SU-DHL-6 (cell line): ENCODE measurements at regions not wholly inside any gene's neighbourhood (a gene's known extent, or its start where the extent isn't known, plus 50 kb on each side); places are given as distances from the start of the nearest gene placed in this dataset.
A peak's percentile ranks its signal among the peaks of the same experiment; 100 is the strongest.

Experiments
- H2AFZ ChIP-seq: fragments of 200-600 bp; sonication (generic); 2 replicates; pipeline ENCODE4 v1.6.1; 2014; ENCODE audit warnings: low read depth, mild to moderate bottlenecking, moderate library complexity, mixed read lengths, antibody characterized with exemption, low read length; ENCODE audit not compliant: severe bottlenecking
- H3F3A ChIP-seq: fragments of 200-600 bp; shearing (Covaris generic); 2 replicates; pipeline ENCODE4 v1.6.0; 2016; ENCODE audit warnings: antibody characterized with exemption, mild to moderate bottlenecking; ENCODE audit not compliant: insufficient read depth
- H3K27ac ChIP-seq: fragments of 200-600 bp; sonication (generic); 2 replicates; pipeline ENCODE4 v1.5.1; 2016; ENCODE audit warnings: low read depth, mild to moderate bottlenecking, low read length, moderate library complexity, mixed read lengths
- H3K27me3 ChIP-seq: fragments of 200-600 bp; sonication (generic), shearing (Covaris generic); 2 replicates; pipeline ENCODE4 v1.6.0; 2014; ENCODE audit warnings: mild to moderate bottlenecking, low read length
- H3K36me3 ChIP-seq: fragments of 200-600 bp; sonication (generic); 2 replicates; pipeline ENCODE4 v1.6.1; 2014; ENCODE audit warnings: mild to moderate bottlenecking, low read length, mixed read lengths
- H3K4me2 ChIP-seq: fragments of 300-600, 200-600 bp; shearing (Covaris generic), sonication (generic); 2 replicates; pipeline ENCODE4 v1.6.0; 2014; ENCODE audit warnings: low read length, low read depth, mild to moderate bottlenecking; ENCODE audit not compliant: poor library complexity, severe bottlenecking
- H3K4me3 ChIP-seq: fragments of 200-600 bp; sonication (generic); 2 replicates; pipeline ENCODE4 v1.5.1; 2014; ENCODE audit warnings: antibody characterized with exemption, low read length, mild to moderate bottlenecking, mixed read lengths; ENCODE audit not compliant: insufficient read depth, poor library complexity, severe bottlenecking
- H3K79me2 ChIP-seq: fragments of 200-600 bp; sonication (generic); 2 replicates; pipeline ENCODE4 v1.6.1; 2014; ENCODE audit warnings: mild to moderate bottlenecking, low read length, moderate library complexity; ENCODE audit not compliant: insufficient read depth
- H3K9ac ChIP-seq: fragments of 200-600 bp; sonication (generic); 2 replicates; pipeline ENCODE4 v1.7.0; 2014; ENCODE audit warnings: mild to moderate bottlenecking, low read length
- H3K9me2 ChIP-seq: fragments of 200-600 bp; sonication (generic); replicated peaks from 2 replicates; pipeline ENCODE4 v1.6.1; 2014; ENCODE audit warnings: low read length; ENCODE audit not compliant: insufficient read depth
- H3K9me3 ChIP-seq: fragments of 200-600 bp; sonication (generic); 2 replicates; pipeline ENCODE4 v1.6.1; 2014; ENCODE audit warnings: low read length, mixed read lengths; ENCODE audit not compliant: insufficient read depth
- H4K20me1 ChIP-seq: fragments of 200-600 bp; sonication (generic); 2 replicates; pipeline ENCODE4 v1.6.1; 2014; ENCODE audit warnings: low read depth, mild to moderate bottlenecking, antibody characterized with exemption, low read length, moderate library complexity, mixed read lengths
- CTCF ChIP-seq: fragments of 200-600 bp; sonication (generic); IDR thresholded peaks from one replicate; pipeline ENCODE4 v1.5.1; 2017; ENCODE audit warnings: antibody characterized with exemption, mild to moderate bottlenecking, low read length, moderate library complexity; ENCODE audit not compliant: insufficient read depth, poor library complexity, severe bottlenecking
- EZH2phosphoT487 ChIP-seq: fragments of 200-600 bp; sonication (generic), shearing (Covaris generic); conservative IDR thresholded peaks from 2 replicates; pipeline ENCODE4 v1.6.1; 2018; ENCODE audit warnings: mild to moderate bottlenecking, antibody characterized with exemption, low read length, moderate library complexity, mixed read lengths

GRCh38 chr20:56968376-56969048 lies 297.9 kb downstream of the BMP7 start:
- Histone ChIP-seq H3K9ac (no peak overlapping the region), H3K27me3 (no peaks in the 10 kb centered on the region), H2AFZ (no peak overlapping the region), H4K20me1 (no peaks in the 10 kb centered on the region), H3K27ac (no peak overlapping the region), H3K4me2 (no peak overlapping the region), H3K79me2 (no peaks in the 10 kb centered on the region), H3K36me3 (no peaks in the 10 kb centered on the region), H3K9me3 (no peaks in the 10 kb centered on the region), H3K4me3 (no peak overlapping the region), H3K9me2 (no peaks in the 10 kb centered on the region), H3F3A (no peaks in the 10 kb centered on the region)
- TF ChIP-seq CTCF (no peak), EZH2phosphoT487 (no peak)

- TF ChIP-seq EZH2phosphoT487 (no peak), CTCF (peak; percentile 71)
- Histone ChIP-seq H3K9me3 (no peaks in the 10 kb centered on the region), H3K4me3 (no peak overlapping the region), H3K9ac (no peak overlapping the region), H3K9me2 (no peaks in the 10 kb centered on the region), H3F3A (no peaks in the 10 kb centered on the region), H2AFZ (no peak overlapping the region), H4K20me1 (no peaks in the 10 kb centered on the region), H3K4me2 (no peak overlapping the region), H3K27me3 (no peaks in the 10 kb centered on the region), H3K79me2 (no peaks in the 10 kb centered on the region), H3K36me3 (no peaks in the 10 kb centered on the region), H3K27ac (no peak overlapping the region)
These were observed 291.8 kb downstream of the BMP7 start for GRCh38 chr20:56974499-56975250.

GRCh38 chr20:56975838-56976237 lies 290.6 kb downstream of the BMP7 start:
- Histone ChIP-seq H3K9me3 (no peaks in the 10 kb centered on the region), H4K20me1 (no peaks in the 10 kb centered on the region), H3K27ac (no peak overlapping the region), H3K4me3 (no peak overlapping the region), H3K9ac (no peak overlapping the region), H2AFZ (no peak overlapping the region), H3K27me3 (no peaks in the 10 kb centered on the region), H3K4me2 (no peak overlapping the region), H3K9me2 (no peaks in the 10 kb centered on the region), H3F3A (no peaks in the 10 kb centered on the region), H3K79me2 (no peaks in the 10 kb centered on the region), H3K36me3 (no peaks in the 10 kb centered on the region)
- TF ChIP-seq CTCF (no peak), EZH2phosphoT487 (no peak)
